A673 (cell line): ENCODE measurements at regions not wholly inside any gene's neighbourhood (a gene's known extent, or its start where the extent isn't known, plus 50 kb on each side); places are given as distances from the start of the nearest gene placed in this dataset.

ENCODE experiments used
- CTCF ChIP-seq: fragments of 300-800, 200-600 bp; sonication (generic); conservative IDR thresholded peaks from 2 replicates; pipeline ENCODE4 v1.5.1; 2017; ENCODE audit warnings: low read depth, mild to moderate bottlenecking, antibody characterized with exemption, low read length, moderate library complexity, mixed read lengths
- EZH2 ChIP-seq: fragments of 200-600 bp; sonication (generic); IDR thresholded peaks from 2 replicates; pipeline ENCODE4 v1.6.1; 2017; ENCODE audit warnings: borderline replicate concordance, low read depth, mild to moderate bottlenecking, mixed read lengths, antibody characterized with exemption, low read length; ENCODE audit not compliant: poor library complexity, severe bottlenecking

GRCh38 chrX:40473460-40474204, 107.1 kb upstream of the ATP6AP2 start:
- TF ChIP-seq CTCF (no peak), EZH2 (no peak)
